Gastroesophageal sphincter (tissue), 3 donors: ENCODE measurements at regions not wholly inside any gene's neighbourhood (a gene's known extent, or its start where the extent isn't known, plus 50 kb on each side); places are given as distances from the start of the nearest gene placed in this dataset.

Experiments
- POLR2A ChIP-seq, 2 donors: fragments of 450-650 bp; IDR thresholded peaks; one replicate each; pipeline ENCODE4 v1.6.1; 2017; ENCODE audit warnings: antibody characterized with exemption in 2 of 2, mild to moderate bottlenecking in 2 of 2, moderate library complexity in 1 of 2
- POLR2AphosphoS5 ChIP-seq: sonication (generic); formaldehyde crosslinking; IDR thresholded peaks from one replicate; pipeline ENCODE4 v1.6.1; 2017; ENCODE audit warnings: antibody characterized with exemption
- TF ChIP-seq, protein P1 (sequence below), 4 experiments: fragments of 200-600 bp in 2 of 4; fragments of 450-650 bp in 2 of 4; sonication (generic) in 1 of 4; IDR thresholded peaks; one replicate each; pipeline ENCODE4 v1.5.1; 2017 to 2019; ENCODE audit warnings: antibody characterized with exemption in 4 of 4, mild to moderate bottlenecking in 2 of 4, moderate library complexity in 2 of 4

- TF ChIP-seq, protein P1, sequence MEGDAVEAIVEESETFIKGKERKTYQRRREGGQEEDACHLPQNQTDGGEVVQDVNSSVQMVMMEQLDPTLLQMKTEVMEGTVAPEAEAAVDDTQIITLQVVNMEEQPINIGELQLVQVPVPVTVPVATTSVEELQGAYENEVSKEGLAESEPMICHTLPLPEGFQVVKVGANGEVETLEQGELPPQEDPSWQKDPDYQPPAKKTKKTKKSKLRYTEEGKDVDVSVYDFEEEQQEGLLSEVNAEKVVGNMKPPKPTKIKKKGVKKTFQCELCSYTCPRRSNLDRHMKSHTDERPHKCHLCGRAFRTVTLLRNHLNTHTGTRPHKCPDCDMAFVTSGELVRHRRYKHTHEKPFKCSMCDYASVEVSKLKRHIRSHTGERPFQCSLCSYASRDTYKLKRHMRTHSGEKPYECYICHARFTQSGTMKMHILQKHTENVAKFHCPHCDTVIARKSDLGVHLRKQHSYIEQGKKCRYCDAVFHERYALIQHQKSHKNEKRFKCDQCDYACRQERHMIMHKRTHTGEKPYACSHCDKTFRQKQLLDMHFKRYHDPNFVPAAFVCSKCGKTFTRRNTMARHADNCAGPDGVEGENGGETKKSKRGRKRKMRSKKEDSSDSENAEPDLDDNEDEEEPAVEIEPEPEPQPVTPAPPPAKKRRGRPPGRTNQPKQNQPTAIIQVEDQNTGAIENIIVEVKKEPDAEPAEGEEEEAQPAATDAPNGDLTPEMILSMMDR (IDR thresholded peaks at IDR 0.05) = no peak
- no peak for TF ChIP-seq POLR2AphosphoS5
- TF ChIP-seq POLR2A (IDR thresholded peaks at IDR 0.05) = no peak
Measured at GRCh38 chr1:23629708-23630290, 61.8 kb upstream of the RPL11 start.
